HG02571 (cell line): ENCODE measurements at regions not wholly inside any gene's neighbourhood (a gene's known extent, or its start where the extent isn't known, plus 50 kb on each side); places are given as distances from the start of the nearest gene placed in this dataset.

Experiments
- ATAC-seq: cut with Tn5 transposase; IDR thresholded peaks from one replicate; pipeline ENCODE4 v1.9.1; 2021; ENCODE audit warnings: mild to moderate bottlenecking, moderate library complexity; ENCODE audit not compliant: unreplicated experiment

- ATAC-seq = no peak
Measured at GRCh38 chr18:45467293-45467692, 148.0 kb upstream of the SLC14A2 start.

- ATAC-seq = no peak
Measured at GRCh38 chr18:45467945-45468344, 147.3 kb upstream of the SLC14A2 start.

GRCh38 chr18:45478889-45479288, 136.4 kb upstream of the SLC14A2 start:
- ATAC-seq = no peak

- no peak for ATAC-seq
Measured at GRCh38 chr18:45480219-45481015, 134.9 kb upstream of the SLC14A2 start.

- ATAC-seq = no peak
Measured at GRCh38 chr18:45481821-45482220, 133.5 kb upstream of the SLC14A2 start.

GRCh38 chr18:45482286-45482685, 133.0 kb upstream of the SLC14A2 start:
- ATAC-seq = no peak

DNA sequence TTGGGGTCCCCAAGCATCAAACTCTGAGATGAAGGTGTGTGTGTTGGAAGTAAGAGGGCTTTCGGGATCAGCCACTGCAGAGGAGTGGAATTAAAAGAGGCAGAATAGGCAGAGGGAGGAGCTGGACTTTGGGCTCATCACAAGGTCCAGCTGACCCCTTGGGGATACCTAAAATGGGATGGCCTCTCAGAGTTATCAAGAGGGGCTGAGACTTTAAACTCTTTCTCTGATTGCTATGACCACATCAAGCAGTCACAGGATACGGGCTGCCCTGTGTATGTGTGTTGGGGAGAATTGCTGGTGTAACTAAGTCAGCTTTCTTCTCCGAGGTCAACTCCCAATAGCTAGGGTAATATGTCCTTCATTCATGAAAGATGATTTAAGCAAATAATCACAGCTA, 127.7 kb upstream of the SLC14A2 start:
- no peak for ATAC-seq

- ATAC-seq = no peak
Measured at GRCh38 chr18:45488645-45489044, 126.6 kb upstream of the SLC14A2 start.

DNA sequence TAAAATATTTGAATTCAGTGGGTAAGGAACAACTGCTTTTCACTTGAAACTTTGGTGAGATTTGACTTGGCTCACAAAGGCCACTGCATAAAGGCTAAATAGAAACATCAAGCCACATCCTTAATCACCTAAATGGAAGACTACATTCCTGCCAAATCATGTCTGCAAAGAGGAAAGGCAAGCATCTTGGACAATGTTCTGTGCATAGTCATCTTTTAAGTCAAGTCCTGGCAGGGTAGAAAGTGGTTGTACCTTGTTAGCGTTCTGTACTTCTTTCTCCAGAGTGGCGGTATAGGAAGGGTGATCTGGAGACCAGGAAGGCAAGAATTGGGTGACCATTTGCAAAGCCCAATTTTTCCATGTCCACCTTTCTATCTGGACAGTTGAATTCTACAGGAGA, 121.4 kb upstream of the SLC14A2 start:
- ATAC-seq = no peak

GRCh38 chr18:45494811-45495210, 120.5 kb upstream of the SLC14A2 start:
- no peak for ATAC-seq

DNA sequence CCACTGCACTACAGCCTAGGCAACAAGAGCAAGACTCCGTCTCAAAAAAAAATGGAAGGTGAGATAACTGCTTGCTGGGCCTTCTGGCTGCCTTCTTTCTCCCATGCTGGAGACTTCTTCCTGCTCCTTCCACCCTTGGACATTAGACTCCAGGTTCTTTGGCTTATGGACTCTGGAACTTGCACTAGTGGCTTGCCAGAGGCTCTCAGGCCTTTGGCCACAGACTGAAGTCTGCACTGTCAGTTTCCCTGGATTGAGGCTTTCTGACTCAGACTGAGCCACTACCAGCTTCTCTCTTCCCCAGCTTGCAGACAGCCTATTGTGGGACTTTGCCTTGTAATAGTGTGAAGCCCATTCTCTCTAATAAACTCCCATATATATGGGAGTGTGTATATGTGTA, 118.5 kb upstream of the SLC14A2 start:
- no peak for ATAC-seq

DNA sequence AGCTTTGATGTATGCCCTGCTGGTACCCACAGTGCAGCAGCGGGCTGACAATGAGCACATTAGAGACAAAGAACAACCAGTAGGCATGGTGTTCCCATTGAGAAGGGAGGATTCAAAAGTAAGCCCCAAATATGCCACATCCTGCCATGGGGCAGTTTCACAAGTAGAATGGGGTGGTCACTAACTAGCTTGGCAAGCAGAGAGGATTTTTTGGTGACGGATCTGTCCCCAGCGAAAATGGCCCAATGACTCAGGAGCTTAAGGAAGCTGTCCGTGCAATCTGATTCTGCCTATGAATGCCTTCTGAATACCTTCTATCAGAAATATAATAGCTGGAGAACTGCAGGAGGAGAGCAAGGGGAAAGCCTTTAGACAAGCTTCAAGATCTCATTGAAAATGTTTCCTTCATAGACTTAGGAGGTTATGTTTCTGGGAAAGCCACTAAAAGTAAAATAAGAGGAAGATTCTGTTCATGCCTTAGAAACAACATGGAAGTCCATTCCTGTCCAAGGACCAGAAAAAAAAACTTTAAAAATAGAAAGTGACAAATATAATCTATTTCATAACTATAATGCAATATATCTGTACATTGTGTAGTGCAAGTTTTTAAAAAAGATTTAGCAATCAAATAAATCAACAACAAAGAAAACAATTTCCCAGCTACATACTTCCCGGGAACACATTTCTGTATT, 117.5 kb upstream of the SLC14A2 start:
- no peak for ATAC-seq

DNA sequence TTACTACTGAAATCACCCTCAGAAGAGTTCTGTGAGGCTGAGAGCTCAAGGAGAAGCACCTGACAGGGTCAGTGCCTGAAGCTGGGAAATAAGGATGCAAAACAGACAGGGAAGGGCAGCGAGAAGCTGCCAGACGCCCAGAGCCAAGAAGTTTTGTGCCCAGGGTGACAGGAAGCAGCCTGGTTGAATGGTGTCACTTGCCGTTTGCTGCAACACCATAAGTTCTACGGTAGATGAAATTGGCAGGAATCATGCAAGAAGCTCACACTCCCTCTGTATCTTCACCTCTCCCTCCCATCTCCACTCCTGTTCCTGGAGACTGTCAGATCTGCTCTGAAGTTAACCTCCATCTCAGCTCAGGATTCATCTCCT, 117.0 kb upstream of the SLC14A2 start:
- ATAC-seq = no peak

DNA sequence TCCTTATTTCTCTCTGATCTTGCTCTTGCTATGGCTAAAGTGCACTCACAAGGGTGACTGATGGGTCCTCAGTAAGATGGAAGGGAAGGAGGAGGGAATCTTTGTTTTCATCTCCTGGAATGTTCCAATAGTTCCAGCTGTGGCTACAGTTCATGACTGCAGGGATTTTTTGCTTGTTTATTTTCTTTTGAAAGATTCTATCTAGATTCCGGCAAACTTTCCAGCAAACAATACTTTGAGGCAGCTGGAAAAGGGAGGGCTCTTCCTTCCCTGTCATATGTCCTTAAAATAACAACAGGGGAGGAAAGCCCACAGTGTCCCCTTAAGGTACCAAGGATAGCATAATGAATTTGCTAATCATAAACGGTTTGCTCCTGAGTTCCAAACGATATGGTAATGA, 111.3 kb upstream of the SLC14A2 start:
- no peak for ATAC-seq

DNA sequence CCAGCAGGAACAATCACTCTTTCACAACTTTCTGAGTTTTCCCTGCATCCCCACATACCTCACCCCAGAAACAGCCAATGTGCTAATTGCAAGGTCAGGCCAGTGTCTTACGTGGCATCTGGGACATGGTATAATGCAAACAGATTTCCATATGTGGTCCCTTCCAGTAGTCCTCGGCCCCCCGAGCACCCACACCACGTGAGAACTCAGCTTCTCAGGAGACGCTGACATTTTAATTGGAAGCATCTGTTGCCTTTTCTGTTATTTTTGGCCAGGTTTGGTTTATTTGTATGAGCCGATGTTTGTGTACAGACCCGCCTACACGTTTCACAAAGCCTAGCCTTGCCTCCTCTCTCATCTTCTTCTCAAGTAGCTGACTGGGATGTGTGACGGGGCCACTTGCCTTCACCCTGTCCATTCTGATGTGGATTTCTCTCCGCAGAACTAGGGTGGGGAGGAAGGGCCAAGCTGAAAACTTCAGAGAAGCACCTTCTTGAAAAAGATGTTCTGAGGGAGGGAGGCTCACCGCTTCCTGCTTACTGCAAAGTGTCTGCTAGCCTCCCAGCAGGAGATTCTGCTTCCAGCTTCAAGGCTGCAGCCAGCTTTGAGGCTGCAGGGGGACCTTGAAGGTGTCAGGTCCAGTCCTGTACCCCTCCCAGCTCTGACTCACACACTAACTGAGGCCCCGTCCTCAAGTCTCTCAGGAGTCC, 109.6 kb upstream of the SLC14A2 start:
- no peak for ATAC-seq

DNA sequence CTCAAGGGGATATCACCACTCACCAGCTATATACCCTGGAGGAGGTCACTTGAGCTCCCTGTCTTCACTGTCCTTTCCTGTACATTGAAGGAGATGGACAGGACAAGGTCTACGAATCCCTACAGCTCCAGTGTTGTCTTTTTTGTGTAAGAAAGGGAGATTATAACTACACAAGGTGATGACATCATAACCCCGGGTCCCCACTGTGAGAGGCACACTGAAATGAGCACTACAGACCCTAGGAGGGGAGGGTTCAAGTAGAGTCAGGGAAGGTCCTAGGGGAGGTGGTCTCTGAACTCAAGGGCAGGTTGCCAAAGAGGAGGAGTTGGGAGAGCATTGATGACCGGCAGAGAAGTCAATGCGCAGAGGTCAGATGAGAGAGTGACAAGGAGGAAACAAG, 108.3 kb upstream of the SLC14A2 start:
- ATAC-seq = no peak

GRCh38 chr18:45509535-45509934, 105.7 kb upstream of the SLC14A2 start:
- no peak for ATAC-seq

GRCh38 chr18:45510656-45511055, 104.6 kb upstream of the SLC14A2 start:
- ATAC-seq = no peak

GRCh38 chr18:45512363-45512953, 102.8 kb upstream of the SLC14A2 start:
- no peak for ATAC-seq

DNA sequence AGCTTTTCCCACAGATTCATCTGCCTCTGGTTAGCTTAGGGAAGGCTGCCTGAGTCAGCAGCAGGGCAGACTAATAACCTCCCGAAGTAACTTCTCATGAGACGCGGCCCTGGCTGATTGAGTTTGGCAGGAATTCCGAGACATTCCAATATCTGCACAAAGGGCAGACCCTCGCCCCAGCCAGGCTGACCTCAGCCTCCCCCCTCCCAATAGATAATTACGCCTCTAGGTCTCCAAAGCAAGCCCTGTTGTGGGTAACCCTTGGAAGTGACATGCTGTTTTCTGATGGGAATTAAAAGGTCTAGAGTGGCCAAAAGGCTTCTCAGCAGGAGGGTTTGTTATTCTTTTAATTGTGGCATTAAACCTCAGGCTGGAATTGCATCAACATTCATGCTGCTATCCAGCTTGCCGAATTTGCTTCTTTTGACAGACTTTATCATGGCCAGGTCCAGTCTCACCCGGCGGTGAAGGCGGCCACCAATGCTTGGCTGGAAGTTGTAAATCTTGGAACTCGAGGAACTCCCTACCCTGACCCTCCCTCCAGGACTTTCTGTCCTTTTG, 98.0 kb upstream of the SLC14A2 start:
- no peak for ATAC-seq
